Gastroesophageal sphincter (tissue), 4 donors: ENCODE measurements at regions not wholly inside any gene's neighbourhood (a gene's known extent, or its start where the extent isn't known, plus 50 kb on each side); places are given as distances from the start of the nearest gene placed in this dataset.

ENCODE experiments used
- ATAC-seq: fragments of 150-250 bp; one replicate; pipeline ENCODE4 v1.9.1; 2016; ENCODE audit warnings: mild to moderate bottlenecking, moderate library complexity
- H3K27ac ChIP-seq, 4 donors: fragments of 200-600 bp; sonication (generic) in 3 of 4; 1 replicate in 3 of 4; 2 replicates in 1 of 4; pipeline ENCODE4 v1.5.1; 2016 to 2019
- H3K27me3 ChIP-seq: fragments of 200-600 bp; sonication (generic); one replicate; pipeline ENCODE4 v1.5.1; 2019
- H3K36me3 ChIP-seq, 2 donors: fragments of 200-600 bp; sonication (generic); one replicate each; pipeline ENCODE4 v1.5.1; 2019; ENCODE audit warnings: control low read depth in 1 of 2
- H3K4me1 ChIP-seq, 3 donors: fragments of 200-600 bp; sonication (generic); 1 replicate in 2 of 3; 2 replicates in 1 of 3; pipeline ENCODE4 v1.5.1; 2016 to 2019; ENCODE audit warnings: control low read depth in 2 of 3
- H3K4me3 ChIP-seq, 2 donors: fragments of 200-600 bp; sonication (generic); one replicate each; pipeline ENCODE4 v1.5.1; 2019; ENCODE audit warnings: mild to moderate bottlenecking in 1 of 2, moderate library complexity in 1 of 2
- H3K9me3 ChIP-seq, 3 donors: fragments of 200-600 bp; sonication (generic); one replicate each; pipeline ENCODE4 v1.5.1; 2017 to 2019; ENCODE audit warnings: control low read depth in 2 of 3
- CTCF ChIP-seq, 4 experiments: fragments of 200-600 bp in 2 of 4; fragments of 450-650 bp in 2 of 4; sonication (generic) in 1 of 4; IDR thresholded peaks; one replicate each; pipeline ENCODE4 v1.5.1; 2017 to 2019; ENCODE audit warnings: antibody characterized with exemption in 4 of 4, mild to moderate bottlenecking in 2 of 4, moderate library complexity in 2 of 4
- EP300 ChIP-seq: sonication (generic); formaldehyde crosslinking; IDR thresholded peaks from one replicate; pipeline ENCODE4 v1.6.1; 2017; ENCODE audit warnings: antibody characterized with exemption, mild to moderate bottlenecking
- POLR2A ChIP-seq, 2 donors: fragments of 450-650 bp; IDR thresholded peaks; one replicate each; pipeline ENCODE4 v1.6.1; 2017; ENCODE audit warnings: antibody characterized with exemption in 2 of 2, mild to moderate bottlenecking in 2 of 2, moderate library complexity in 1 of 2
- POLR2AphosphoS5 ChIP-seq: sonication (generic); formaldehyde crosslinking; IDR thresholded peaks from one replicate; pipeline ENCODE4 v1.6.1; 2017; ENCODE audit warnings: antibody characterized with exemption
- WGBS, 2 donors: methylation state at CpG; one replicate each; pipeline ENCODE4 v1.1.5; 2018; ENCODE audit warnings: low coverage in 1 of 2; 5-methylcytosine and 5-hydroxymethylcytosine counted together

- H3K9me3 ChIP-seq: no peaks in the 10 kb centered on the region
- peaks cover 12% of the 10 kb centered on the region for H3K27me3 ChIP-seq
- H3K27ac ChIP-seq: no peak overlapping the region
- H3K4me1 ChIP-seq: no peaks in the 10 kb centered on the region
- no peak overlapping the region for H3K4me3 ChIP-seq
- WGBS, 2 donors: 70 to 76% methylated on average over 16 to 17 of the region's 28 CpGs
- no peaks in the 10 kb centered on the region for H3K36me3 ChIP-seq
- ATAC-seq: no peak
- TF ChIP-seq CTCF (IDR thresholded peaks at IDR 0.05): no peak
Observed at GRCh38 chr2:235391921-235392615, 101.8 kb upstream of the AGAP1 start.

- 82 to 88% methylated on average over 5 to 12 of the region's 12 CpGs for WGBS, 2 donors
- TF ChIP-seq CTCF (IDR thresholded peaks at IDR 0.05) (no peak), EP300 (no peak), POLR2A (IDR thresholded peaks at IDR 0.05) (no peak), POLR2AphosphoS5 (no peak)
- no peak for ATAC-seq
- Histone ChIP-seq H3K27ac (no peak overlapping the region), H3K36me3 (no peaks in the 10 kb centered on the region), H3K27me3 (peaks cover 13% of the 10 kb centered on the region), H3K4me1 (no peaks in the 10 kb centered on the region), H3K4me3 (no peak overlapping the region), H3K9me3 (no peaks in the 10 kb centered on the region)
Observed at GRCh38 chr2:235394278-235394828, 99.5 kb upstream of the AGAP1 start.

- H3K27me3 ChIP-seq: peaks cover 7% of the 10 kb centered on the region
- no peak for ATAC-seq
- no peak overlapping the region for H3K4me3 ChIP-seq
- WGBS, 2 donors: 89 to 90% methylated on average over 7 of the region's 8 CpGs
- H3K27ac ChIP-seq: no peak overlapping the region
- H3K4me1 ChIP-seq: no peaks in the 10 kb centered on the region
- no peaks in the 10 kb centered on the region for H3K9me3 ChIP-seq
- TF ChIP-seq POLR2A (IDR thresholded peaks at IDR 0.05) (no peak), CTCF (IDR thresholded peaks at IDR 0.05) (no peak), EP300 (no peak), POLR2AphosphoS5 (no peak)
- no peaks in the 10 kb centered on the region for H3K36me3 ChIP-seq
Observed at GRCh38 chr2:235396071-235396846, 97.6 kb upstream of the AGAP1 start.

GRCh38 chr2:235398321-235398720, 95.5 kb upstream of the AGAP1 start:
- 50% methylated on average over 1 of the region's 2 CpGs; no CpG with 5 or more reads in 1 of the 2 donors for WGBS, 2 donors
- no peak for ATAC-seq
- Histone ChIP-seq H3K27ac (no peak overlapping the region), H3K27me3 (peaks cover 6% of the 10 kb centered on the region), H3K4me1 (no peaks in the 10 kb centered on the region), H3K36me3 (no peaks in the 10 kb centered on the region), H3K9me3 (no peaks in the 10 kb centered on the region), H3K4me3 (no peak overlapping the region)
- TF ChIP-seq CTCF (IDR thresholded peaks at IDR 0.05) (no peak), POLR2A (IDR thresholded peaks at IDR 0.05) (no peak), POLR2AphosphoS5 (no peak), EP300 (no peak)

- H3K36me3 ChIP-seq: no peaks in the 10 kb centered on the region
- H3K4me3 ChIP-seq: no peak overlapping the region
- 89 to 100% methylated on average over 1 of the region's 1 CpG for WGBS, 2 donors
- no peaks in the 10 kb centered on the region for H3K4me1 ChIP-seq
- peaks cover 6% of the 10 kb centered on the region for H3K27me3 ChIP-seq
- no peak for TF ChIP-seq POLR2AphosphoS5
- no peak for TF ChIP-seq EP300
- no peak for TF ChIP-seq CTCF (IDR thresholded peaks at IDR 0.05)
- no peak for TF ChIP-seq POLR2A (IDR thresholded peaks at IDR 0.05)
- H3K27ac ChIP-seq: no peak overlapping the region
- H3K9me3 ChIP-seq: no peaks in the 10 kb centered on the region
- no peak for ATAC-seq
Observed at GRCh38 chr2:235399895-235400294, 93.9 kb upstream of the AGAP1 start.
